ENCODE measurements at regions not wholly inside any gene's neighbourhood (a gene's known extent, or its start where the extent isn't known, plus 50 kb on each side); places are given as distances from the start of the nearest gene placed in this dataset.
"Not testable (repeated sequence)": the region's sequence is repeated elsewhere in the genome, so short reads cannot be mapped to it uniquely, and the experiment has no call there.

DNA sequence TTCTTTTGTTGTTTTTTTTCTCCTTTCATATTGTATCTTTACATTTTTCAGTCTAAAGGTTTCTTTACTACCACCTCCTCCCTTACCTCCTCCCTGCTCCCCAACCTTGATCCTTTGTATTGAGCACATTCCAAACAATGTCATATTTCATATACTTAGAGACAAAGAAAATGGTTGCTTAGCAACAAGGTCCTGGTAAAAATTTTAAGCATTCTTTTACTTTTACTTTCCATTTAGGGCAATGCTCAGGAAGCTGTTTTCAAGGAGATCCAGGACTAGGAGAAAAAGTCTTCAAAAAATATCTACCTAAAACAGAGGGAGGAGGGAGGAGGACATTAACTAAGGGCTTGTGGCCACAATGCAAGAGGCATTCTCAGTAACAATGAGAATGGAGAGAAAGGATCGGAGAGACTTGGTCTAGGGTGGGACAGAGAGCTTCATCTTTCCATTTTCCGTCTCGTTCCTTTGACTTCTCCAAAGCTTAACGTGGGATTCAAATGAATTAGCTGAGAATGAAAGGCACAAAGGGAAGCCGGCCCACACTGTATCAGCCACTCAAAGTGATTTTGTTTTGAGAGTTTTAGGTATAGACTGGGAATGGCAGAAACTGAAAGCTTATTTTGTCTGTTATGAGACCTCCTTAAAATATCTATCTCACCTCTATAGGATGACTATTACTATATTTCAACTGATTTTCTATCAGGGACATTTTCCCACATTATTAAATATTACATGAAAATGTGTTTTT, 455.7 kb downstream of the RAB38 start:
- H3K9ac ChIP-seq (ENCODE audit: low read length): peak overlapping the region; percentile 34
- H4K20me1 ChIP-seq (ENCODE audit: insufficient read depth, low read length): no peaks in the 10 kb centered on the region
- H3K4me2 ChIP-seq (ENCODE audit: low read length): peak overlapping the region; percentile 83
- TF ChIP-seq, protein P1, sequence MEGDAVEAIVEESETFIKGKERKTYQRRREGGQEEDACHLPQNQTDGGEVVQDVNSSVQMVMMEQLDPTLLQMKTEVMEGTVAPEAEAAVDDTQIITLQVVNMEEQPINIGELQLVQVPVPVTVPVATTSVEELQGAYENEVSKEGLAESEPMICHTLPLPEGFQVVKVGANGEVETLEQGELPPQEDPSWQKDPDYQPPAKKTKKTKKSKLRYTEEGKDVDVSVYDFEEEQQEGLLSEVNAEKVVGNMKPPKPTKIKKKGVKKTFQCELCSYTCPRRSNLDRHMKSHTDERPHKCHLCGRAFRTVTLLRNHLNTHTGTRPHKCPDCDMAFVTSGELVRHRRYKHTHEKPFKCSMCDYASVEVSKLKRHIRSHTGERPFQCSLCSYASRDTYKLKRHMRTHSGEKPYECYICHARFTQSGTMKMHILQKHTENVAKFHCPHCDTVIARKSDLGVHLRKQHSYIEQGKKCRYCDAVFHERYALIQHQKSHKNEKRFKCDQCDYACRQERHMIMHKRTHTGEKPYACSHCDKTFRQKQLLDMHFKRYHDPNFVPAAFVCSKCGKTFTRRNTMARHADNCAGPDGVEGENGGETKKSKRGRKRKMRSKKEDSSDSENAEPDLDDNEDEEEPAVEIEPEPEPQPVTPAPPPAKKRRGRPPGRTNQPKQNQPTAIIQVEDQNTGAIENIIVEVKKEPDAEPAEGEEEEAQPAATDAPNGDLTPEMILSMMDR (IDR thresholded peaks at IDR 0.05; ENCODE audit: low read depth, low read length): no peak
- TF ChIP-seq EZH2phosphoT487 (IDR thresholded peaks at IDR 0.05; ENCODE audit: low read depth): no peak
- peak overlapping the region; percentile 78 for H2AFZ ChIP-seq (ENCODE audit: low read depth, low read length)
- no peaks in the 10 kb centered on the region for H3K27me3 ChIP-seq (ENCODE audit: low read depth, low read length)
- no peaks in the 10 kb centered on the region for H3K9me3 ChIP-seq (ENCODE audit: insufficient read depth, low read length)
- H3K4me3 ChIP-seq (ENCODE audit: low read length): peak overlapping the region; percentile 67
- H3K79me2 ChIP-seq (ENCODE audit: low read length): no peaks in the 10 kb centered on the region
- peaks cover 33% of the 10 kb centered on the region for H3K4me1 ChIP-seq (ENCODE audit: low read length)
- no peak overlapping the region for H3K27ac ChIP-seq (ENCODE audit: low read length)
- H3K36me3 ChIP-seq (replicated peaks; ENCODE audit: low read depth, low read length): no peaks in the 10 kb centered on the region

GRCh38 chr11:87712802-87713202, 462.4 kb downstream of the RAB38 start:
- no peaks in the 10 kb centered on the region for H3K27me3 ChIP-seq (ENCODE audit: low read depth, low read length)
- H3K9ac ChIP-seq (ENCODE audit: low read length): no peak overlapping the region
- peak overlapping the region; percentile 89; the same call in 1 of the 2 replicates for H2AFZ ChIP-seq (ENCODE audit: low read depth, low read length)
- peaks cover 8% of the 10 kb centered on the region for H3K4me1 ChIP-seq (ENCODE audit: low read length)
- H3K9me3 ChIP-seq (ENCODE audit: insufficient read depth, low read length): no peaks in the 10 kb centered on the region
- H3K4me3 ChIP-seq (ENCODE audit: low read length): peak overlapping the region; percentile 22; the same call in 1 of the 2 replicates
- no peaks in the 10 kb centered on the region for H4K20me1 ChIP-seq (ENCODE audit: insufficient read depth, low read length)
- no peaks in the 10 kb centered on the region for H3K36me3 ChIP-seq (replicated peaks; ENCODE audit: low read depth, low read length)
- H3K79me2 ChIP-seq (ENCODE audit: low read length): no peaks in the 10 kb centered on the region
- no peak overlapping the region for H3K27ac ChIP-seq (ENCODE audit: low read length)
- TF ChIP-seq EZH2phosphoT487 (IDR thresholded peaks at IDR 0.05; ENCODE audit: low read depth): no peak
- TF ChIP-seq, protein P1 (IDR thresholded peaks at IDR 0.05; ENCODE audit: low read depth, low read length): no peak
- peak overlapping the region; percentile 47 for H3K4me2 ChIP-seq (ENCODE audit: low read length)

DNA sequence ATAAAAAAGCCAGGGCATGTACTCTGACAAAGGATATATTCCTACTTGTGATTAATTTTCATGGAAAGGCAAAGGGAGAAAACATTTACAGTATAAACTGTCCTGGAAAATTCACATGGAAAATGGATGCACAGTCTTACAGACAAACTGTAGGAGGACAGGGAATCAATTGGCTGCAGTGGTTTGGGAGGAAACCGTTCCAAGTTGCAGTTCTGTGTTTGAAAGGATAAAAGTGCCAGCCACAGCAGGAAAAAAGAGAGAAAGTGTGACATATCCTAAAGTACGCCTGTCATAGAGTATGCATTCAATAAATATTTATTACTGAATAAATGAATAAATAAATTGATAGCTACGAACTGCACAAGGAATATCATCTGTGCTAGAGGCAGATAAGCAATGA, 462.9 kb downstream of the RAB38 start:
- no peaks in the 10 kb centered on the region for H3K9me3 ChIP-seq (ENCODE audit: insufficient read depth, low read length)
- no peaks in the 10 kb centered on the region for H3K27me3 ChIP-seq (ENCODE audit: low read depth, low read length)
- H2AFZ ChIP-seq (ENCODE audit: low read depth, low read length): no peak overlapping the region
- H3K4me1 ChIP-seq (ENCODE audit: low read length): peaks cover 8% of the 10 kb centered on the region
- TF ChIP-seq, protein P1 (IDR thresholded peaks at IDR 0.05; ENCODE audit: low read depth, low read length): no peak
- no peak for TF ChIP-seq EZH2phosphoT487 (IDR thresholded peaks at IDR 0.05; ENCODE audit: low read depth)
- no peak overlapping the region for H3K4me2 ChIP-seq (ENCODE audit: low read length)
- H3K27ac ChIP-seq (ENCODE audit: low read length): no peak overlapping the region
- no peak overlapping the region for H3K9ac ChIP-seq (ENCODE audit: low read length)
- no peaks in the 10 kb centered on the region for H4K20me1 ChIP-seq (ENCODE audit: insufficient read depth, low read length)
- H3K79me2 ChIP-seq (ENCODE audit: low read length): no peaks in the 10 kb centered on the region
- H3K4me3 ChIP-seq (ENCODE audit: low read length): no peak overlapping the region
- H3K36me3 ChIP-seq (replicated peaks; ENCODE audit: low read depth, low read length): no peaks in the 10 kb centered on the region

DNA sequence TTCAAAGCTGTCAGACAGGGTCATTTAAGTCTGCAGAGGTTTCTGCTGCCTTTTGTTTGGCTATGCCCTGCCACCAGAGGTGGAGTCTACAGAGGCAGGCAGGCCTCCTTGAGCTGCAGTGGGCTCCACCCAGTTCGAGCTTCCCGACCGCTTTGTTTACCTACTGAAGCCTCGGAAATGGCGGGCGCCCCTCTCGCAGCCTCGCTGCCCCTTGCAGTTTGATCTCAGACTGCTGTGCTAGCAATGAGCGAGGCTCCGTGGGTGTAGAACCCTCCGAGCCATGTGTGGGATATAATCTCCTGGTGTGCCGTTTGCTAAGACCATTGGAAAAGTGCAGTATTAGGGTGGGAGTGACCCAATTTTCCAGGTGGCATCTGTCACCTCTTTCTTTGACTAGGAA, 471.7 kb downstream of the RAB38 start:
- not testable (repeated sequence) for H3K27me3 ChIP-seq (ENCODE audit: low read depth, low read length); H2AFZ ChIP-seq (ENCODE audit: low read depth, low read length); H3K27ac ChIP-seq (ENCODE audit: low read length); H3K4me2 ChIP-seq (ENCODE audit: low read length); H3K36me3 ChIP-seq (replicated peaks; ENCODE audit: low read depth, low read length); H4K20me1 ChIP-seq (ENCODE audit: insufficient read depth, low read length); H3K9me3 ChIP-seq (ENCODE audit: insufficient read depth, low read length); H3K4me1 ChIP-seq (ENCODE audit: low read length); H3K9ac ChIP-seq (ENCODE audit: low read length); H3K4me3 ChIP-seq (ENCODE audit: low read length); H3K79me2 ChIP-seq (ENCODE audit: low read length)
